ENCODE measurements at regions not wholly inside any gene's neighbourhood (a gene's known extent, or its start where the extent isn't known, plus 50 kb on each side); places are given as distances from the start of the nearest gene placed in this dataset.

DNA sequence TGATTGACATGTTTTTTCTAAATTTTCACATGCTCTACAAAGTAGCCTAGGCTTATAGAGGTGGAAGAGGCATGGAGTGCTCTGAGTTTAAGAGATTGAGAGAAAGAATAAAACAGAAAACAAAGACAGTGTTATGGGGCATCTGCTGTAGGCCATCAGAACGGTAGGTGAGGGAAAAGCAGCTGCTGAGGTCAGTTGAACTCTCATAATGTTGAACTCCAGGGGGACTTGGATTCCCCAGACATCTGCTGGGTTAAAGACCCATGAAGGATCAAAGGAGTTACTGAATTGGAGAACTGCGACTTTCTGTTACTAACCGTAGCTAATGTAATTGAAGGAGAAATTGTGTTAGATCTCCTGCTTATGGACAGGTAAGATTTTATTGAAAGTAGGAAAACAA, 333.9 kb downstream of the TFAP2B start:
- TF ChIP-seq, protein P1, sequence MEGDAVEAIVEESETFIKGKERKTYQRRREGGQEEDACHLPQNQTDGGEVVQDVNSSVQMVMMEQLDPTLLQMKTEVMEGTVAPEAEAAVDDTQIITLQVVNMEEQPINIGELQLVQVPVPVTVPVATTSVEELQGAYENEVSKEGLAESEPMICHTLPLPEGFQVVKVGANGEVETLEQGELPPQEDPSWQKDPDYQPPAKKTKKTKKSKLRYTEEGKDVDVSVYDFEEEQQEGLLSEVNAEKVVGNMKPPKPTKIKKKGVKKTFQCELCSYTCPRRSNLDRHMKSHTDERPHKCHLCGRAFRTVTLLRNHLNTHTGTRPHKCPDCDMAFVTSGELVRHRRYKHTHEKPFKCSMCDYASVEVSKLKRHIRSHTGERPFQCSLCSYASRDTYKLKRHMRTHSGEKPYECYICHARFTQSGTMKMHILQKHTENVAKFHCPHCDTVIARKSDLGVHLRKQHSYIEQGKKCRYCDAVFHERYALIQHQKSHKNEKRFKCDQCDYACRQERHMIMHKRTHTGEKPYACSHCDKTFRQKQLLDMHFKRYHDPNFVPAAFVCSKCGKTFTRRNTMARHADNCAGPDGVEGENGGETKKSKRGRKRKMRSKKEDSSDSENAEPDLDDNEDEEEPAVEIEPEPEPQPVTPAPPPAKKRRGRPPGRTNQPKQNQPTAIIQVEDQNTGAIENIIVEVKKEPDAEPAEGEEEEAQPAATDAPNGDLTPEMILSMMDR (IDR thresholded peaks at IDR 0.05) = no peak
- no peak for TF ChIP-seq POLR2A (IDR thresholded peaks at IDR 0.05)

Data from suprapubic skin (tissue), 3 donors.